Ureter (tissue), 1 donor: ENCODE measurements at regions not wholly inside any gene's neighbourhood (a gene's known extent, or its start where the extent isn't known, plus 50 kb on each side); places are given as distances from the start of the nearest gene placed in this dataset.
"Not testable (repeated sequence)": the region's sequence is repeated elsewhere in the genome, so short reads cannot be mapped to it uniquely, and the experiment has no call there.

Source experiments
- DNase-seq: peaks from one replicate; pipeline ENCODE4 v3.0.0-alpha.2; 2020; ENCODE audit warnings: low spot score
- donor health status: DM: yes; HTN: yes; CAD: no.

DNA sequence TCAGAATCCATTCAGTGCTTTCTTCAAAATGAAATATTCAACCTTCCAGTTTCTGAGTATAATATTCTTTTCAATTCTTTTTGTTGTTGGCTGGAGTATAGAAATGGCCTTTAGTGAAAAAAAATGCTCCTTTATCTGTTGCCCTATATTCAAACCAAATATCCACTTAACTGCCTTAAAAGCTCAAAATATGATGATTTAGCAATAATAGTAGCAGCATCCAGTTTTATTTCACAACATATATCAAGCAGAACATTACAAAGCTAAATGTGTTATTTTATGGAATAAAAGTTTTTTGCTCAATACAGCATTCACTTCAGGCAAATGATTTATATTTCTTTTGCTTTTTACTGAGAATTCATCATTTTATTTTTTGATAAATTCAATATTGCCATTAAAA lies 322.4 kb upstream of the EYS start:
- no peak for DNase-seq

DNA sequence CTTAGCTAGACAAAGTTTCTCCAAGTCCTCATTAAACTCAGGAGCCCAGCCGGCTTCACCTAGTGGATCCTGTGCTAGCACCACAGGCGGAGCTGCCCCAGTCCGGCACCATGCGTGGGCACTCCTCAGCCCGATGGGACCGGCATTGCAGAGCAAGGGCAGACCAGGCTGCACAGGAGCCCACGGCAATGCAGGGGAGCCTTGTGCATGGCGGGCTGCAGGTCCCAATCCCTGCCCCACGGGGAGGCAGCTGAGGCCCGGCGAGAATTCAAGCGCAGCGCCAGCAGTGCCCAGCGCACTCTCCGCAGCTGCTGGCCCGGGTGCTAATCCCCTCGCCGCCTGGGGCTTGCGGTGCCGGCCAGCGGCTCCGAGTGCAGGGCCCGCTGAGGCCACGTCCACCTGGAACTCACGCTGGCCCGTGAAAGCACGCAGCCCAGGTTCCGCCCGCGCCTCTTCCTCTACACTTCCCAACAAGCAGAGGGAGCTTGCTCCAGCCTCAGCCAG lies 292.3 kb upstream of the EYS start:
- DNase-seq = no peak

DNA sequence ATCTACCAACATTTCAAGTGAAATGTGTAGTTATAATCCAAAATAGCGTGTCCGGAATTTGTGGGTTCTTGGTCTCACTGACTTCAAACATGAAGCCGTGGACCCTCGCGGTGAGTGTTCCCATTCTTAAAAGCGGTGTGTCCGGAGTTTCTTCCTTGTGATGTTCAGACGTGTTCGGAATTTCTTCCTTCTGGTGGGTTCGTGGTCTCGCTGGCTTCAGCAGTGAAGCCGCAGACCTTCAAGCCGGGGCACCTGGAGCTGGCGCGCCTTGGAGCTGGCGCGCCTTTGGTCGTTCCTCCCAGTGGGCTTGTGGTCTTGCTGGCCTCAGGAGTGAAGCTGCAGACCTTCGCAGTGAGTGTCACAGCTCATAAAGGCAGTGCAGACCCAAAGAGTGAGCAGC lies 291.5 kb upstream of the EYS start:
- DNase-seq = no peak

DNA sequence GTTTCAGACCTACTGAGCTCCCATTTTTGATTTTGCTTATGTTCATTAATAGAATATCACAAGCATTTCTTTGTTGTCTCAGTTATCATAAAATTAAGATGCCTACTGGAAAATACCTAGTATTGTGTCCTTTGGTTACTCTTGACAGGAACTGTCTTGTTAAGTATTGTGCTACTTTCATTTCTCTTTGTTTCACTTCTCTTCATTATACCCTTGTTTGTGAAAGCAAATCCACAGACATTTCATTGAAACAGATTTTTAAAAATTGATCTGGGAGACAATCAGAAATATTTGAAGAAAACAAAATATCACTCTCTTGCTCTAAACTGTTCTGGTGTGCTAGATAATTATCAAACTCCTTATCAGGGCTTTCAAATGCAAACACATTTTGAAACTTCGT lies 290.5 kb upstream of the EYS start:
- no peak for DNase-seq

DNA sequence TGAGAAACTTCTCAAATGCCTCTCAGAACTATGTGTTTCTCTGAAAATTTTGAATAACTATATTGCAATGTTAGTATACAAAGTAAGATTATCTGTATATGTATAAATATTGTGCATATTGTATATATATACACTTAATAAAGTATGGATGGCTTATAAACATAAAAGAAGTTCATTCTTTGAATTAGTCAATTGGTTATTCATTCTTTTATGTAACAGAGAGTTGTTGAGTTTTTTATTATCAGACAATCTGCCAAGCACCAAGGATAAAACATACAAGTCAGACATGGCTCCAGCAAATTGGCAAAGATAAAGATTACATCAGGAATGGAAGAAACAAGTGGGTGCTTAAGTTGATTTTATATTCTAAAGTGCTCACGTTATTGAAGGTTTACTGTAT lies 289.1 kb upstream of the EYS start:
- no peak for DNase-seq

DNA sequence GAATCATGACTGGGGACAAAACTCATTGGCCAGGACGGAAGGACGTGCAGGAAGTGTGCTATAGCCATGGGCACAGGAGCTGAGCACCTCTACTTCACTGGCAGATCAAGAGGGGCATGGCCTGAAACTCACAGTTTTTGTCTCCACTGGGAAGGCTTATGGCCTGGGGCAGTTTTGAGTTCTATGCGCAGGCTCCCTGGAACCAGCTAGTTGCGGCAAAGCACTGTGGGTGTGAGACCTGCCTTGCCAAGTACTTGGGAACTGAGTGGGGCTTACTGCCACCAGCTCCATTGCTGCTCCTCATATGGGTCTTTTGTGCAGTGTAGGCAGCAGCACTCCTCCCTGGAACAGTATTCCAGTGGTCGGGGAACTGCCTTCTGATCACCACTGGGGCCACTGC lies 282.6 kb upstream of the EYS start:
- no peak for DNase-seq

DNA sequence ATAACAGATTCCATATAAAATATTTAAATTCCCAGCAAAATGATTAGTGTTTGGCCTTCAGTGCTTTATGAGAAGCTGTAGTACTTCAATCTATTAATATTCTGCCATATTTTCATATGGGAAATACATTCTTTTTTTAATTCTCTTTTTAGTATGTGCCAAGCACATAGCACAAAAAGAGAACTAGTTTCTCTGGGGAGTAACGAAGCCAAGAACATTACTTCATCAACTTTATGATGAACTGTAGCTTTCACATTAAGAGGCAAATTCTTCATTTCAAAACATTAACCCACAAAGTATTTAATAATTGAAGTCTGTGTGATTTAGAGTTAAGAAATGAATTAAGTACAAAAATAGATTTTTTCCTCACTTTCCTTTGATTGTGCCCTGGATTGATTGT lies 281.0 kb upstream of the EYS start:
- no peak for DNase-seq

DNA sequence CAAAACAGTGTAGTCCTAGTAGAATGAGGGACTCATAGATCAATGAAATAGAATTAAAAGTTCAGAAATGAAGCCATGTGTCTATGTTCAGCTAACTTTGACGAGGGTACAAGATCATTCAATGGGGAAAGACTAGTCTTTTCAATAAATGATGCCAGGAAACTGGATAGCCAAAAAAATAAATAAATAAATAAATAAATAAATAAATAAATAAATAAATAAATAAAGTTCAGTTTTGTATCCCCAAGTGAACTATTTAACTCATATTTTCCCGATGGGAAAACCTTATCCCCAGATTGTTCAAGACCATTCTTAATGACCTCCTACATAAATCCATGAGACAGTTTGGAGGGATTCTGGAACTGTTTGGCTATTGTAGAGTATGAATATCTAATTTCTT lies 277.1 kb upstream of the EYS start:
- DNase-seq = no peak

DNA sequence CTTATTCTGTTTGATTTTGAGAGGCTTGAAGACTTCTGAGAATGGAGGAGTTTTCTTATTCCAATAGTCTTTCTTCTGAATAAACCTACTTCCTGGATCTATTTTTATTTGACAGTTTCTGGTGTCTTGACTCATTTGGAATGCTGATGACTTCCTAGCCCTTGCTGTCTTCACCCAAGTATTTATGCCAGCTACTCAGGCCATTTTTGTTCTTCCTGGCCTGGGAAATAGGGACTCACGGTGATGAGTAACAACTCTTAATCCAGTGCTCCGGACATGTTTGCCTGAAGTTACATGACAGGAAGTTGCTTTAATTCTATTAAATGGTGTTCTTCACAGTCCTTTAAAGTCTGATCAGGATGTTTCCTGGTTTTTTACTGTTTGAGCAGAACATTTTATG lies 272.1 kb upstream of the EYS start:
- DNase-seq = no peak

DNA sequence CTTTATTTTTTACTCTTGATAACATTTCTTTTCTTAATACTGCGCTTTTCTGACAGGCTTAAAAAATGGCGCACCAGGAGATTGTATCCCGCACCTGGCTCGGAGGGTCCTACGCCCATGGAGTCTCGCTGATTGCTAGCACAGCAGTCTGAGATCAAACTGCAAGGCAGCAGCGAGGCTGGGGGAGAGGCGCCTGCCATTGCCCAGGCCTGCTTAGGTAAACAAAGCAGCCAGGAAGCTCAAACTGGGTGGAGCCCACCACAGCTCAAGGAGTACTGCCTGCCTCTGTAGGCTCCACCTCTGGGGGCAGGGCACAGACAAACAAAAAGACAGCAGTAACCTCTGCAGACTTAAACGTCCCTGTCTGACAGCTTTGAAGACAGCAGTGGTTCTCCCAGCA lies 264.2 kb upstream of the EYS start:
- not testable (repeated sequence) for DNase-seq

DNA sequence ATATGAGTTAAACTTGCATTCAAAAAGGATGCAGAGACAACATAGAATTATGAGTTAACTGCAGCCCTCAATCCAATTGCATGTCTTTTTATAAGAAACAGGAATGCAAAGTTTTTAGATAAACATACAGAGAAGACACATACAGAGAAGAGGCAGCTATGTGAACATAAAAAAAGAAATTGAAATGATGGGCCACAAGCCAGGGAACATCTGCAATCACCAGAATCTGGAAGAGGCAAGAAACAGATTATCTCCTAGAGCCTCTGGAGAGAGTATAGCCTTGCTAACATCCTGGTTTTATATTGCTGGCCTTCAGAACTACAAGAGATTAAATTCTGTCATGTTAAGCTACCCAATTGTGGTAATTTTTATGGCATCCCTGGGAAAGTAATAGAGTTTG lies 257.2 kb upstream of the EYS start:
- no peak for DNase-seq

DNA sequence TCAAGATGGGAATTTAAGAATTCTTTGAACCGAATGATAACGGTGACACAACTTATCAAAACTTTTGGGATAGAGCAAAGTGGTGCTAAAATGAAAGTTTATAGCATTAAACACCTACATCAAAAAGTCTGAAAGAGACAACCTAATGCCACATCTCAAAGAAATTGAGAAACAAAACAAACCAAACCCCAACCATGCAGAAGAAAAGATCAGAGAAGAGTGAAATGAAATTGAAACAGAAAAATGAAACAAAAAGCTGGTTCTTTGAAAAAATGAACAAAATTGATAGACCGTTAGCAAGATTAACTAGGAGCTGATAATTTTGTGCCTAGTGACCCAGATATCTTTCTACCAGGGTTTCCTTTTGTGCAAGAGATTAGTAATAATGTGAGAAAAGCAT lies 248.0 kb upstream of the EYS start:
- DNase-seq = no peak

DNA sequence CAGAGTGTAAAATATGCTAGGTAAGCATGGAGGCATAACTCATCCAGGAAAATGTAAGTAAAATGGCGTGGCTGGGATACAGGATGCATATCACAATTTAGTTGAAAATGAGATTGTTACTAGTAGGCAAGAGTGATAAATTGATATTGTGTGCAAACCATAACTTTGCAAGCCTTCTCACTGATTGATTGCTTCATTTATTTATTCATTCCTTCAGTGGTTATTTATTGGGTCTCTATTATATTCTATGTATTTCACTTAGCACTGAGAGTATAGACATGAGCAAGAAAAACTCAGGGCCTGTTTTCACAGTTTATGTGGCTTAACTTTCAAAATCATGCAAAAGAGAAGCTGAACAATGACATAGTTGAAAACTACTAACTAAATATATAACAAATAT lies 241.0 kb upstream of the EYS start:
- DNase-seq = no peak

DNA sequence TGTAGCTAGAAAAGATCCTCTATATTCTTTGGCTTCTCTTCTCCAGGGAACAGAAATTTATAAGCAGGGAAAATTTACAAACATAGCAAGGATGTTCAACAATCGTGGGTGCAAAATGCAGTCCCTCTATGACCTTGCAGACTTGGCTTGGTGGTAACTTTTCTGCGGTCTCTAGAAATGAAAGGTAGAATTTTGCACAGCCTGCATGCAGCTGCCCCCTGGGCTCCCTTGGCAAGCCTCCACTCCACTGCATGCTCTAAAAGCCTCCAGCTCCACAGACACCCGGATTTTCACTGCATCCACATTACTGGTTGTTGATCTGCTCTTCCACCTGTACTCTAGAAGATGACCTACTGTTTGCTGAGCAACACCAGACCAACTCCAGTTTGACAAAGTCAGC lies 236.5 kb upstream of the EYS start:
- no peak for DNase-seq

DNA sequence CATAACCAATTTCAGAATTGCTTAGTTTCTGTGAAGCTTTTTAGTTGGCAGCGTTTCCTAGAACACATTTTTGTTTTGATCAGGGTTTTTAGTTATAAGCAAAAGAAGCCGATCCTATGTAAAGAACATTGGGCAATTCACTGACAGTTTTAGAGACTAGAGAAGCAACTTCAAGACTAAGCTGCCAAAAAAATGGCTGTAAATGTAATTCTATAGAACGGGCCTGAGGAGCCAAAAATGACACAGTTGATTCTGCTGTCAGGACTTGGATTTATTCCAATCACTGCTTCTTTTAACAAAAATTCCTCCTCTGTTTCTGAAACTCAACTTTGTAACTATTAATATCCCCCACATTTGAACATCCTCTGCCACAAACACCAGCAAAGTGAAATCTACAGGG lies 236.0 kb upstream of the EYS start:
- no peak for DNase-seq

DNA sequence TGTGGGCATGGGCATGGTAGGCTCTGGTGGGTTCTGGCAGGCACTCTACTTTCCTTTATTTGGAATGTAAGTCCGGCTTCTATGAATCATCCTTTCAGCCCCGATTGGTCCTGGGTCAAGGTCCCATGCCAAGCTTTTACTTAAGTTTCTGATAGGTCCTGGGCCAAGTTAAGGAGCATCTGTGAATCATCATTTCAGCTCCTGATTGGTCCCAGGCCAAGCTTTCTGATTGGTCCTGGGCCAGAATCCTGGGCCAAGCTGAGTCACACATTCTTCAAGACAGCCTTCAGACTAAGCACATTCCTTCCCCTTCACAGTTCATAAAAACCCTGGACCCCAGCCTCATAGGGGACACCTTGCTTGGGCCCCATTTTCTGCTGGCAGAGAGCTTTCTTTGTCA lies 231.0 kb upstream of the EYS start:
- DNase-seq = no peak

DNA sequence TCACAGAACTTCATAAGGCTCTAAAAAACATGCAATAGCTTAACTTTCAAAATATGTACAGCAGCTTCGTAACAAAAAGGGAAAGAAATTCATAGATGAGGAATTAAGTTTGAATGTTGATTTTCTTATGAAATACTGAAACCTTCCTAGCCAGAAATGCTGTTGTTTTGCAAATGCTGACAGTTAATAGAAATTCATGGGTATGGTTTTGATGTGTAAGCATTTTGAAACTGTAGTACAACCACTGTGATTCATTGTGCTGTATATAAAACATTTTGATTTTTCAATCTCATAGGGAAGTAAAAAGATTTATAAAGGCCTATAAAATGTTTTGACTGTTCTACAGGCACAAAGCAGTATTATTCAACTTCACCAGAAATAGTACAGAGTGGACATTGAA lies 228.4 kb upstream of the EYS start:
- no peak for DNase-seq

DNA sequence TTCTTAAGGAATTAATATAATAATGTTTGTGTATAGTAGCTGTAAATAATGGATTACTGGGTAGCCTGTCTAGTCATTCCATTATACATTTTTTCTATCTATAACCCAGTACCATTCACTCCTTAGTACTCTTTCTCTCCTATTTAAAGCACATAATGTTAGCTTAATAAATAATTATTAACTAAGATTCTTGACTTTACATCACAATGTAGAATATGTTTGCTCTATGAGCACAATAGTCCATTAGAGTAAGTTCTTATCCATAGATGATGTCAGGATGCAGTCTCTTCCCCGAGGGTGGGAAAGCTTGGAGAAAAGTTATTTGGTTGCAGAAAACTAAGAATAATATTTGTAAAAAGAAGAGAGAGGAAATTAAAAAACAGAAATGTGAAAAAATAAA lies 226.4 kb upstream of the EYS start:
- DNase-seq = no peak

DNA sequence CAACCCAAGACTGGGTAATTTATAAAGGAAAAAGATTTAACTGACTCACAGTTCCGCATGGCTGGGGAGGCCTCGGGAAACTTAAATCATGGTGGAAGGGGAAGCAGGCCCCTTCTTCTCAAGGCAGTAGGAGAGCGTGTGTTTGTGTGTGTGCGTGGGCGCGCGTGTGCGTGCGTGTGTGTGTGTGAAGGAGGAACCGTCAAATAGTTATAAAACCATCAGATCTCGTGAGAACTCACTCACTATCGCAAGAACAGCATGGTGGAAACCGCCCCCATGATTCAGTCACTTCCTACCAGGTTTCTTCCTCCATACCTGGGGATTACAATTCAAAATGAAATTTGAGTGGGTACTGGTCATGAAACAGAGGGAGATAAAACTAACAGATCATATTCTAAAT lies 220.1 kb upstream of the EYS start:
- DNase-seq = no peak

DNA sequence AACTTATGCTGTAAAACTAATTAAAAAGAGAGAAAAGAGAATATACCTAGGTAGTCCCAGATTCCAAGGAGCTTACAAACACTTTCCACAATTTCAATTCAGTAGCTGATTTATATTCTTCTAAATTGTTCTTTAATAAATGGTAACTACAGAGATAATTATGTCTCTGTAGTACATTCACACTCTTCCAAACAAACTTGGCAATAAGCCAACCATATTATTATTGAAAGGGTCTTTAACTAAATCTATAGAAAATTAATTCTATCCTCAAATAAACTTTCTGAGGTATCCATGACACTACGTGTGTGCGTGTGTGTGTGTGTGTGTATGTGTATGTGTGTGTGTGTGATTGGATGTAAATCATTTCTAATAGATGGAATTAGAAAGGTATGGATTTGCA lies 217.4 kb upstream of the EYS start:
- DNase-seq = no peak

DNA sequence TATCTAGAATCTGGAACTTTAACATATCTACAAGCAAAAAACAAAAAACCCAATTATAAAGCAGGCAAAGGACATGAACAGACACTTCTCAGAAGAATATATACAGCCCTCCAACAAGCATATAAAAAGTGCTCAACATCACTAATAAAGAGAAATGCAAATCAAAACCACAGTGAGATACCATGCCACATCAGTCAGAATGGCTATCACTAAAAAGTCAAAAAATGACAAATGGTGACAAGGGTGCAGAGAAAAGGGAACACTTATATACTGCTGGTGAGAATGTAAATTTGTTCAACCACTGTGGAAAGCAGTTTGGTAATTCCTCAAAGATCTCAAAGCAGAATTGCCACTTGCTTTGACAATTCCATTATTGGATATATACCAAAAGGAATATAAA lies 215.0 kb upstream of the EYS start:
- DNase-seq = no peak

DNA sequence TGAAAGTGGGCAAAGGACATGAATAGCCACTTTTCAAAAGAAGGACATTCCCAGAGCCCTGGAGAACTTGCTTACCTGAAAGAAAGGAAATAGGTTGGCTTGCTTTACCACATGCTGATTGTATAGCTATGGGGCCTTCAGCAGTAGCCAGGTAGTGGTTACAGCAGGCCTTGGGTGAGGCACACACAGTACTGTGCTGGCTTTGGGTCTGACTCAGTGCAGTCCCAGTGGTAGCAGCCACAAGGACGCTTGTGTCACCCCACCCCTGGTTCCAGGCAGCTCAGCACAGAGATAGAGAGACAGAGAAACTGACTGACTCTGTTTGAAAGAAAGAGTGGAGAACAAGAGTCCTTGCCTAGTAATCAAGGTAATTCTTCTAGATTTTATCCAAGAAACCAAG lies 201.0 kb upstream of the EYS start:
- no peak for DNase-seq

DNA sequence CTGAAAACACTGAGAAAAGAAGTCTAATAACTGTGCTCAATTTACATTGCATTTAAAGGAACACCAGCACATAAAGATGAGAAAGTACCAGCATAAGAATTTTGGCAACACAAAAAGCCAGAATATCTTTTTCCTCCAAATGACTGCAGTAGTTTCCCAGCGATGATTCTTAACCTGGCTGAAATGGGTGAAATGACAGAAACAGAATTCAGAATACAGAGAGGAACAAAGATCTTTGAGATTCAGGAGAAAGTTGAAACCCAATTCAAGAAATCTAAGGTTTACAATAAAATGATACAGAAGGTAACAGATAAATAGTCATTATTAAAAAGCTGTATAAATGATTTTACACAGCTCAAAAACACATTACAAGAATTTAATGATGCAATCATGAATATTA lies 197.0 kb upstream of the EYS start:
- no peak for DNase-seq

DNA sequence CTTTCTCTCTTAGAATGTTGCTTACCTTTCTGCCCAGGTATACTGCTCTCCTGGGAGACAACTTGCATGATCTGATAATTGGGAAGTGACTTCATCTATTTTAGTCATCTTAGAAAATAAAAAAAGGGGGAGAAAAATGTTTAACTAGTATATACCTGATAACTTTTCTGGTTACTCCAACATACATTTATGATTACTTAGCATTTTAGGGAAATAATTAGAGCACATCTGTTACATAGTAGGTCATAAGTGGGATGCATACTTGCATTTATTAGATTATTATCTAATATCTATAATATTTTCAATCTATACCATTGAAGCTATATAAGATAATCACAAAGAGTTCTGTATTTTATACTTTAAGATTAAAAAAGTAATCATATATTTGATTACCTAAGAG lies 193.9 kb upstream of the EYS start:
- no peak for DNase-seq

DNA sequence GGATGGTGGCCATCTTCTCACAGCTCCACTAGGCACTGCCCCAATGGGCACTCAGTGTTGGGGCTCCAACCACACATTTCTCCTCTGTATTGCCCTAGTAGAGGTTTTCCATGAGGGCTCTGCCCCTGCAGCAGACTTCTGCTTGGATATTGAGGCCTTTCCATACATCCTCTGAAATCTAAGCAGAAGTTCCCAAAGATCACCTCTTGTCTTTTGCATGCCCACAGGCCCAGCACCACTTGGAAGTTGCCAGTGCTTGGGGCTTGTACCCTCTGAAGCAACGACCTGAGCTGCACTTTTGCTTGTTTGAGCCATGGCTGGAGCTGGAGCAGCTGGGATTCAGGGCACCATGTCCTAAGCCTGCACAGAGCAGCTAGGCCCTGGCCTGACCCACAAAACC lies 189.1 kb upstream of the EYS start:
- DNase-seq = no peak
